OCI-LY1 (cell line): ENCODE measurements at regions not wholly inside any gene's neighbourhood (a gene's known extent, or its start where the extent isn't known, plus 50 kb on each side); places are given as distances from the start of the nearest gene placed in this dataset.

Source experiments
- EZH2 ChIP-seq: fragments of 200-600 bp; sonication (generic), shearing (Covaris generic); IDR thresholded peaks from 2 replicates; pipeline ENCODE4 v1.8.0; 2017; ENCODE audit warnings: borderline replicate concordance, mixed run types, mild to moderate bottlenecking, antibody characterized with exemption, low read length, moderate library complexity, mixed read lengths
- TF ChIP-seq, protein P1 (sequence below): fragments of 200-600 bp; sonication (generic), shearing (Covaris generic); IDR thresholded peaks from 2 replicates; pipeline ENCODE4 v1.5.1; 2017; ENCODE audit warnings: mild to moderate bottlenecking, antibody characterized with exemption, low read length, moderate library complexity, mixed read lengths

DNA sequence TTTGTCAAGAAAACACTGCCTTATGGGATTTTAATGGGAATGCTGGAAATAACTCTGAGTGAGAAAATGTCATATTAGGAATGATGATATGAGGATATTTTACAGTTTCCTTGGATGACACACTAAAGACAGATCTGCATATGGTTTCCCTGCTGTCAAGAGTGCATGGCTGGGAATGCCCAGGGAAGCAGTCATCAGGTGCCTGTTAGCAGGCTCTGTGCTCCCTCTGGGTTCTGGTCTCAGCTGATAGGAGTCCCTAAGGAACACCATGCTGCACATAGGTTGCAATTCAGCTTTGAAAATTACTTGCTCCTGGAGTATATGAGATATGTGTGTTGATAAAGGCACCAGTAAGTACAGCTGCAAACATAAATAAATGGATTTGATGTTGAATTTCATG, 1064.6 kb downstream of the TUSC7 start:
- TF ChIP-seq, protein P1, sequence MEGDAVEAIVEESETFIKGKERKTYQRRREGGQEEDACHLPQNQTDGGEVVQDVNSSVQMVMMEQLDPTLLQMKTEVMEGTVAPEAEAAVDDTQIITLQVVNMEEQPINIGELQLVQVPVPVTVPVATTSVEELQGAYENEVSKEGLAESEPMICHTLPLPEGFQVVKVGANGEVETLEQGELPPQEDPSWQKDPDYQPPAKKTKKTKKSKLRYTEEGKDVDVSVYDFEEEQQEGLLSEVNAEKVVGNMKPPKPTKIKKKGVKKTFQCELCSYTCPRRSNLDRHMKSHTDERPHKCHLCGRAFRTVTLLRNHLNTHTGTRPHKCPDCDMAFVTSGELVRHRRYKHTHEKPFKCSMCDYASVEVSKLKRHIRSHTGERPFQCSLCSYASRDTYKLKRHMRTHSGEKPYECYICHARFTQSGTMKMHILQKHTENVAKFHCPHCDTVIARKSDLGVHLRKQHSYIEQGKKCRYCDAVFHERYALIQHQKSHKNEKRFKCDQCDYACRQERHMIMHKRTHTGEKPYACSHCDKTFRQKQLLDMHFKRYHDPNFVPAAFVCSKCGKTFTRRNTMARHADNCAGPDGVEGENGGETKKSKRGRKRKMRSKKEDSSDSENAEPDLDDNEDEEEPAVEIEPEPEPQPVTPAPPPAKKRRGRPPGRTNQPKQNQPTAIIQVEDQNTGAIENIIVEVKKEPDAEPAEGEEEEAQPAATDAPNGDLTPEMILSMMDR = no peak
- TF ChIP-seq EZH2 = no peak
